ENCODE measurements at regions not wholly inside any gene's neighbourhood (a gene's known extent, or its start where the extent isn't known, plus 50 kb on each side); places are given as distances from the start of the nearest gene placed in this dataset.

DNA sequence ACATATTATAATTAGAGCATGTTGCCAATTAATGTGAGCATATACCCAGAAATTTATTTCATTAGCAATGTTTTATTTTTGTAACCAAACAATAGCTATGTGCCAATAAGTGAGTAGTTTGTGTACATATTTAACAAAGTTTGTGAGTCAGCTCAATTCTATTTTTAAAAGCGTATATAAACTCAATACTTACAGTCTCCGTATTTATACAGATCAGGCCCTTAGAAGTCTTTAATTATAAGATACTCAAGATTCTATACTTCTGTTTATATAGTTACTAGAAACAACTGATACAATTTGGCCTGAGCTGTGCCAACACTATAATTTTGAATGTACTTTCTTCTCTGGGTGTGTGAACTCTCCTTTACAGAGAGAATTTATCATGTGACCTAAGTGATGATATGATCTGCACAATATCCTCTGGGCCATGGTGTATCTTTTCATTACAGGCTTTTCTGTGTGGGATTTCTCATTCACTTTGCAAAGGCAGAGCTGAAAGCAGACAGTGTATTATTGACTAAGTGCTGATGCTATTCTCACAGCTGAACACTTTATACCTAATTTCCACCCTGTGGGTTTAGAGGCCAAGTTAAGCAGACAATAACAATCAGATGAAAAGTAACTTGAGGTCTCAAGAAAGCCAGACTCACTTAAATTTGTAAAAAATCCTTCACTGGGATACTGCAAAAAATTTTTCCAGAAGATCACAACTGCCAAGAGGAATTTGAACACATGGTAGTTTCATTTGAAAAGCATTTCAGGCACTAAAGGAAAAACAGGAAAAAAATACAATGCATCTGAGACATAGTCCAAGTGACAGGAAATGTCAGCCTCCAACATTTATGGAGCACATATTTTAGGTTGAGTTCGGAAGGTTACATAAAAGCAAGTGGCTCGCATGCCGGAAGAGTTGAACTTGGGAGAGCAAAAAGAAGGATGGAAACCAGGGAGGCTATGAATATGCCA lies 277.9 kb upstream of the SEMA6D start:
- TF ChIP-seq, protein P1, sequence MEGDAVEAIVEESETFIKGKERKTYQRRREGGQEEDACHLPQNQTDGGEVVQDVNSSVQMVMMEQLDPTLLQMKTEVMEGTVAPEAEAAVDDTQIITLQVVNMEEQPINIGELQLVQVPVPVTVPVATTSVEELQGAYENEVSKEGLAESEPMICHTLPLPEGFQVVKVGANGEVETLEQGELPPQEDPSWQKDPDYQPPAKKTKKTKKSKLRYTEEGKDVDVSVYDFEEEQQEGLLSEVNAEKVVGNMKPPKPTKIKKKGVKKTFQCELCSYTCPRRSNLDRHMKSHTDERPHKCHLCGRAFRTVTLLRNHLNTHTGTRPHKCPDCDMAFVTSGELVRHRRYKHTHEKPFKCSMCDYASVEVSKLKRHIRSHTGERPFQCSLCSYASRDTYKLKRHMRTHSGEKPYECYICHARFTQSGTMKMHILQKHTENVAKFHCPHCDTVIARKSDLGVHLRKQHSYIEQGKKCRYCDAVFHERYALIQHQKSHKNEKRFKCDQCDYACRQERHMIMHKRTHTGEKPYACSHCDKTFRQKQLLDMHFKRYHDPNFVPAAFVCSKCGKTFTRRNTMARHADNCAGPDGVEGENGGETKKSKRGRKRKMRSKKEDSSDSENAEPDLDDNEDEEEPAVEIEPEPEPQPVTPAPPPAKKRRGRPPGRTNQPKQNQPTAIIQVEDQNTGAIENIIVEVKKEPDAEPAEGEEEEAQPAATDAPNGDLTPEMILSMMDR (IDR thresholded peaks at IDR 0.05) = no peak
- no peak for TF ChIP-seq POLR2A (IDR thresholded peaks at IDR 0.05)

All from esophagus squamous epithelium (tissue), 4 donors.